Neural progenitor cell (in vitro differentiated cells): ENCODE measurements at regions not wholly inside any gene's neighbourhood (a gene's known extent, or its start where the extent isn't known, plus 50 kb on each side); places are given as distances from the start of the nearest gene placed in this dataset.

Experiments
- EZH2 ChIP-seq: fragments of 200-600 bp; sonication (generic); IDR thresholded peaks from 2 replicates; pipeline ENCODE4 v1.6.1; 2017; ENCODE audit warnings: antibody characterized with exemption, mild to moderate bottlenecking, moderate library complexity
- EZH2phosphoT487 ChIP-seq: fragments of 200-600 bp; sonication (generic); IDR thresholded peaks from 2 replicates; pipeline ENCODE4 v1.6.1; 2017; ENCODE audit warnings: antibody characterized with exemption
- TF ChIP-seq, protein P1 (sequence below): fragments of 200-600 bp; sonication (generic); IDR thresholded peaks from 2 replicates; pipeline ENCODE4 v1.5.1; 2017; ENCODE audit warnings: antibody characterized with exemption, mild to moderate bottlenecking

DNA sequence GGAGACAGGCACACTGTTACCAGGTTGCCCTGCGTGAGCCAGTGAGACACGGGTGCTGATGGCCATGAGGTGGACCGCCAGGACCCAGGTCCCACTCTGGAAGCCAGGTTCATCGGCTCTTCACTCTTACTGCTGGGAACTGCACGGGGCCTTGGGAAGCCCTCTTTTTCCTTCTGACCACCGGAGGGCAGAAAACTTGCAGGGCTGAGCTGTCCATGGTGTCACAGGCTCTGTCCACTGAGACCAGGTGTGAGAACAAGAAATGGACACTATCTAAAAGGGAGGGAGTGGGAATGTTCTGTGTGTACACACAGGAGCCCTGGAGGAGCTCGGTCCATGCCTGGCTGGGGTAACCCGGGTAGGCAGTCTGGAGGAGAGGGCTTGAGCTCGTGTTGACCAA lies 93.4 kb downstream of the UQCRFS1 start:
- TF ChIP-seq, protein P1, sequence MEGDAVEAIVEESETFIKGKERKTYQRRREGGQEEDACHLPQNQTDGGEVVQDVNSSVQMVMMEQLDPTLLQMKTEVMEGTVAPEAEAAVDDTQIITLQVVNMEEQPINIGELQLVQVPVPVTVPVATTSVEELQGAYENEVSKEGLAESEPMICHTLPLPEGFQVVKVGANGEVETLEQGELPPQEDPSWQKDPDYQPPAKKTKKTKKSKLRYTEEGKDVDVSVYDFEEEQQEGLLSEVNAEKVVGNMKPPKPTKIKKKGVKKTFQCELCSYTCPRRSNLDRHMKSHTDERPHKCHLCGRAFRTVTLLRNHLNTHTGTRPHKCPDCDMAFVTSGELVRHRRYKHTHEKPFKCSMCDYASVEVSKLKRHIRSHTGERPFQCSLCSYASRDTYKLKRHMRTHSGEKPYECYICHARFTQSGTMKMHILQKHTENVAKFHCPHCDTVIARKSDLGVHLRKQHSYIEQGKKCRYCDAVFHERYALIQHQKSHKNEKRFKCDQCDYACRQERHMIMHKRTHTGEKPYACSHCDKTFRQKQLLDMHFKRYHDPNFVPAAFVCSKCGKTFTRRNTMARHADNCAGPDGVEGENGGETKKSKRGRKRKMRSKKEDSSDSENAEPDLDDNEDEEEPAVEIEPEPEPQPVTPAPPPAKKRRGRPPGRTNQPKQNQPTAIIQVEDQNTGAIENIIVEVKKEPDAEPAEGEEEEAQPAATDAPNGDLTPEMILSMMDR, result peak; percentile 61
- TF ChIP-seq EZH2, result no peak
- TF ChIP-seq EZH2phosphoT487, result no peak
